ENCODE measurements at regions not wholly inside any gene's neighbourhood (a gene's known extent, or its start where the extent isn't known, plus 50 kb on each side); places are given as distances from the start of the nearest gene placed in this dataset.

DNA sequence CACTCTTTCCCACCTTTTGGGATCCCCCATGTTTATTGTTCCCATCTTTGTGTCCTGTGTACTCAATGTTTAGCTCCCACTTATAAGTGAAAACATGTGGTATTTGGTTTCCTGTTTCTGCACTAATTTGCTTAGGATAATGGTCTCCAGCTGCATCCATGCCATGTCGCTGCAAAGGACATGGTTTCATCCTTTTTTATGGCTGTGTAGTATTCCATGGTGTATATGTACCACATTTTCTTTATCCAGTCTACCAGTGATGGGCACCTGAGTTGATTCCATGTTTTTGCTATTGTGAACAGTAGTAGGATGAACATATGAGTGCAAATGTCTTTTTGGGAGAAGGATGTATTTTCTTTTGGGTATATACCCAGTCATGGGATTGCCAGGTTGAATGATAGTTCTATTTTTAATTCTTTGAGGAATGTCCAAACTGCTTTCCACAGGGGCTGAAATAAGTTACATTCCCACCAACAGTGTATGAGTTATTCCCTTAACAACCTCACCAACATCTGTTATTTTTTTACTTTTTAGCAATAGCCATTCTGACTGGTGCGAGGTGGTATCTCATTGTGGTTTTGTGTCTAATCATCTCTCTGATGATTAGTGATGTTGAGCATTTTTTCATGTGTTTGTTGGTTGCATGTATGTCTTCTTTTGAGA lies 55.7 kb upstream of the MEDAG start:
- Histone ChIP-seq H3K36me3 (no peaks in the 10 kb centered on the region), H3K4me1 (peaks cover 0 to 7% of the 10 kb centered on the region in 2 donors), H3K27me3 (no peaks in the 10 kb centered on the region), H3K9me3 (no peaks in the 10 kb centered on the region), H3K4me3 (no peak overlapping the region), H3K27ac (no peak overlapping the region)
- DNase-seq (ENCODE audit: low spot score in 2 of 2) = no peak
- intact Hi-C loops (cut with DNase I) = no loop called here
- TF ChIP-seq, protein P1, sequence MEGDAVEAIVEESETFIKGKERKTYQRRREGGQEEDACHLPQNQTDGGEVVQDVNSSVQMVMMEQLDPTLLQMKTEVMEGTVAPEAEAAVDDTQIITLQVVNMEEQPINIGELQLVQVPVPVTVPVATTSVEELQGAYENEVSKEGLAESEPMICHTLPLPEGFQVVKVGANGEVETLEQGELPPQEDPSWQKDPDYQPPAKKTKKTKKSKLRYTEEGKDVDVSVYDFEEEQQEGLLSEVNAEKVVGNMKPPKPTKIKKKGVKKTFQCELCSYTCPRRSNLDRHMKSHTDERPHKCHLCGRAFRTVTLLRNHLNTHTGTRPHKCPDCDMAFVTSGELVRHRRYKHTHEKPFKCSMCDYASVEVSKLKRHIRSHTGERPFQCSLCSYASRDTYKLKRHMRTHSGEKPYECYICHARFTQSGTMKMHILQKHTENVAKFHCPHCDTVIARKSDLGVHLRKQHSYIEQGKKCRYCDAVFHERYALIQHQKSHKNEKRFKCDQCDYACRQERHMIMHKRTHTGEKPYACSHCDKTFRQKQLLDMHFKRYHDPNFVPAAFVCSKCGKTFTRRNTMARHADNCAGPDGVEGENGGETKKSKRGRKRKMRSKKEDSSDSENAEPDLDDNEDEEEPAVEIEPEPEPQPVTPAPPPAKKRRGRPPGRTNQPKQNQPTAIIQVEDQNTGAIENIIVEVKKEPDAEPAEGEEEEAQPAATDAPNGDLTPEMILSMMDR (IDR thresholded peaks at IDR 0.05) = no peak

DNA sequence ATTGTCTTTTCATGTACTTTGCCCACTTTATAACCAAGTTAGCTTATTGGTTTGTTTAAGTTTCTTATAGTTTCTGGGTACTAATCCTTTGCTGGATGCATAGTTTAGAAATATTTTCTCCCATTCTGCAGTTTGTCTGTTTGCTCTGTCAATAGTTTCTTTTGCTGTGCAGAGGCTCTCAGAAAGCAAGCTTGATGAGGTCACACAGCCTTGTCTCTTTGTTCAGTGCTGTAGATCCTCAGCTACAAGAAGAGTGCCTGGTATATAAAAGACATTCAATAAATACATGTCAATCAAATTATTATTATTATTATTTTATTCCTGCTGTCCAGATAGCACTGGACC lies 55.2 kb upstream of the MEDAG start:
- Histone ChIP-seq H3K27ac (no peak overlapping the region), H3K9me3 (no peaks in the 10 kb centered on the region), H3K27me3 (no peaks in the 10 kb centered on the region), H3K4me3 (no peak overlapping the region), H3K4me1 (peaks cover 0 to 7% of the 10 kb centered on the region in 2 donors), H3K36me3 (no peaks in the 10 kb centered on the region)
- DNase-seq (ENCODE audit: low spot score in 2 of 2) = no peak
- TF ChIP-seq, protein P1 (IDR thresholded peaks at IDR 0.05) = no peak
- intact Hi-C loops (cut with DNase I) = no loop called here

DNA sequence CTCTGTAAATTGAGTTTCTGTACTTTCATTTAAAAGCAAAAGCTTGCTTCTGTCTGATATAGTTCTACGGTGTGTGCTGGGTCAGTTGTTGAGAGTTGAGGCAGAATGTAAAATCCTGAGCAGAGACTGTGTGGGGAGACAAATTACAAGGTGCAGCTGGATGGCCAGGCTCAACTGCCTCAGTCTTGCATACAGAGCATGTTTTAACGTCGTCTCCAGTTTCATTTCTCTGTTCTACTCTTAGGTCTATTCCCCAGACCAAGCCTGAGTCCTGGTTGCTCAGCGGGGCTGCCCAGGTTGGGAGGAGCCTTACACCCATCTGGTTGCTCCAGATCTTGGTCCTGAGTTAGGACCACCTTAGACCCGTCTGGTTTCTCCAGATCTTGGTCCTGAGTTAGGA lies 54.4 kb upstream of the MEDAG start:
- peaks cover 0 to 7% of the 10 kb centered on the region in 2 donors for H3K4me1 ChIP-seq
- H3K36me3 ChIP-seq = no peaks in the 10 kb centered on the region
- TF ChIP-seq, protein P1 (IDR thresholded peaks at IDR 0.05) = no peak
- H3K27ac ChIP-seq = no peak overlapping the region
- no peaks in the 10 kb centered on the region for H3K27me3 ChIP-seq
- H3K4me3 ChIP-seq = no peak overlapping the region
- intact Hi-C loops (cut with DNase I) = no loop called here
- no peaks in the 10 kb centered on the region for H3K9me3 ChIP-seq
- no peak for DNase-seq (ENCODE audit: low spot score in 2 of 2)

DNA sequence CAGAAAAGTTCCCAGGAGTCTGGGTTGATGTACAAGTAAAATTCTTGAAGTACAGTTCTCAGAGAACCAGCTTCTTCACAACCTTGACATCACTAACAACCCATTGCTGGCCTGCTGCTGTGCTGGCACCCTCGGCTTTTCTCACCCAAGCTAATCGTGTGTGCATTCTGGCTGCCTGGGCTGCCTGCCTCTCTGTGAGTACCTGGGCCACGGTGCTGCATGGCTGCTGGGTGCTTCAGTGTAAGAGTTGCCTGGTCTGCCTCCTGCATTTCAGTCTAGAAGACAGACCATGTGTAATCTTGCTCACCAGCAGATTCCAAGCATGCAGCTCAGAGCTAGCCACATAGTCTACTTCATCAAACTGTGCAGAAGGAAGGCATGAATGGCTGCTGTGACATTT lies 50.5 kb upstream of the MEDAG start:
- Histone ChIP-seq H3K9me3 (no peaks in the 10 kb centered on the region), H3K27ac (no peak overlapping the region), H3K4me3 (no peak overlapping the region), H3K4me1 (no peaks in the 10 kb centered on the region), H3K27me3 (no peaks in the 10 kb centered on the region), H3K36me3 (no peaks in the 10 kb centered on the region)
- intact Hi-C loops (cut with DNase I) = no loop called here
- TF ChIP-seq, protein P1 (IDR thresholded peaks at IDR 0.05) = no peak
- DNase-seq (ENCODE audit: low spot score in 2 of 2) = no peak

DNA sequence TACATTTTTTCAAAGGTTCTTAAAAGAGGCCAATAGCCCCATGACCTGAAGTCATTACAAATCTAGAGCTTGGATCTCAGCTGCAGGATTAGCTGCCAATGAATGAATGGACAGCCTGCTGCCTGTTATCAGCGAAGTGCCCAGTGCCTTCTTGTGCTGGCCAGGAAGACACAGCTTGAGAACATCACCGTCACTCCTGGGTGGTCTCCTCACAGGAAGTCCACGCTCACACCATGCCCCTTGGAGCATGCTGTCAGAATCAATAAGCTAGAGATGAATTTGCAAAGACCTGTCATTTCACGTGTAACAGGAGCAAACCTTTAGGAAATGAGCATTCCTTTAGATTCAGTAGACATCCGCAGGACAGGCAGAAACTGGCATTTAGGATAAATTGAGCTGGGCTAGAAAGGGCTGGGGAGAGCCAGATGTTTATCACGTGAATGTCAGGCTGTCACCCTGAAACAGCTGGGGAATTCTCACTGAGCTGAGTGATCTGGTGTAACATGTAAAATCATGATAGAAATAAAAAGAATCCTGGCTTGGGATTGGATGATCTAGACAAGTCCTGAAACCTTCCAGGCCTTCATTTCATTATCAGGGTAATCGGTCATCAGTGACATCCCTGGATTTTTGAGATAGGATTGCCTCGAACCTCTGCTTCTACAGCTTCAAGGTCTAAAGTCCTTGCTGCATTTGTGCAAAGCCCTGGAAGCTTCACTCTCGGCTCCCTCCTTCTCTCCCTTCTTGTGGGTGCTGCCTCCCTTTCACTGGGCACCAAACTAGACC lies 49.9 kb upstream of the MEDAG start:
- intact Hi-C loops (cut with DNase I) = no loop called here
- Histone ChIP-seq H3K27me3 (no peaks in the 10 kb centered on the region), H3K4me1 (no peaks in the 10 kb centered on the region), H3K36me3 (no peaks in the 10 kb centered on the region), H3K9me3 (no peaks in the 10 kb centered on the region), H3K4me3 (no peak overlapping the region), H3K27ac (no peak overlapping the region)
- DNase-seq (ENCODE audit: low spot score in 2 of 2) = no peak
- TF ChIP-seq, protein P1 (IDR thresholded peaks at IDR 0.05) = no peak

Measured in ascending aorta (tissue), 2 donors.